ENCODE measurements at regions not wholly inside any gene's neighbourhood (a gene's known extent, or its start where the extent isn't known, plus 50 kb on each side); places are given as distances from the start of the nearest gene placed in this dataset.

DNA sequence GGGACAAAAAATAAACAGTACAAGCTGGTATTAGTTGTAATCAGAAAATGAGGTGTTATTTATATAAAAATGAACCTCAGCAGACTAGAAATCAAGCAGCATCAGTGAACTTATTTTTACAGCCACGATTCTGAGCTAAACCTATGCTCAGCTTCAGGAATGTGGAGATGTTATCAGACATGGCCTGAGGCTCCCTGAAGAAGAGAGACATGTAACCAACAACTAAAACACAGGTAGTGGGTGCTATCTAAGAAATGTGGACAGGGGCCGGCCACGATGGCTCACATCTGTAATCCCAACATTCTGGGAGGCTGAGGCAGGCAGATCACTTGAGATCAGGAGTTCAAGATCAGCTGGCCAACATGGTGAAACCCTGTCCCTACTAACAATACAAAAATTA, 534.3 kb downstream of the VRK1 start:
- TF ChIP-seq CTCF (conservative IDR thresholded peaks at IDR 0.05 in 1 of 2, IDR thresholded peaks at IDR 0.05 in 1 of 2; ENCODE audit: extremely low read depth in 1 of 2, insufficient read depth in 1 of 2, low read depth in 1 of 2, low read length in 2 of 2) (no peak), EZH2 (IDR thresholded peaks at IDR 0.05; ENCODE audit: borderline replicate concordance, low read length) (no peak)

Measured in mammary epithelial cell (primary cell).